CD4-positive, alpha-beta T cell treated with Interleukin-12 subunit alpha and Interleukin-12 subunit beta, for 1 hour (primary cell): ENCODE measurements at regions not wholly inside any gene's neighbourhood (a gene's known extent, or its start where the extent isn't known, plus 50 kb on each side); places are given as distances from the start of the nearest gene placed in this dataset.
"Not testable (repeated sequence)": the region's sequence is repeated elsewhere in the genome, so short reads cannot be mapped to it uniquely, and the experiment has no call there.

Source experiments
- DNase-seq: peaks from one replicate; pipeline ENCODE4 v3.0.0-alpha.2; 2020

- no peak for DNase-seq
These were observed 210.5 kb upstream of the SHH start for GRCh38 chr7:156022483-156023459.

- DNase-seq, result no peak
These were observed 209.2 kb upstream of the SHH start for GRCh38 chr7:156021471-156021870.

- no peak for DNase-seq
These were observed 208.3 kb upstream of the SHH start for GRCh38 chr7:156020566-156020965.

GRCh38 chr7:156019776-156020565, 207.7 kb upstream of the SHH start:
- DNase-seq, result no peak

GRCh38 chr7:156019308-156019707, 207.0 kb upstream of the SHH start:
- DNase-seq, result no peak

- DNase-seq, result no peak
These were observed 205.8 kb upstream of the SHH start for GRCh38 chr7:156017916-156018700.

- DNase-seq, result no peak
These were observed 205.2 kb upstream of the SHH start for GRCh38 chr7:156017431-156017830.

- DNase-seq, result no peak
These were observed 203.2 kb upstream of the SHH start for GRCh38 chr7:156015237-156016020.

GRCh38 chr7:156014808-156015207, 202.5 kb upstream of the SHH start:
- no peak for DNase-seq

GRCh38 chr7:156014201-156014600, 201.9 kb upstream of the SHH start:
- DNase-seq, result no peak

GRCh38 chr7:156012412-156012811, 200.1 kb upstream of the SHH start:
- DNase-seq, result no peak

- no peak for DNase-seq
These were observed 197.3 kb upstream of the SHH start for GRCh38 chr7:156009569-156009968.

GRCh38 chr7:156006876-156007275, 194.6 kb upstream of the SHH start:
- DNase-seq, result not testable (repeated sequence)

- DNase-seq, result no peak
These were observed 193.8 kb upstream of the SHH start for GRCh38 chr7:156006024-156006423.

- DNase-seq, result no peak
These were observed 193.0 kb upstream of the SHH start for GRCh38 chr7:156005202-156005691.

- DNase-seq, result no peak
These were observed 192.3 kb upstream of the SHH start for GRCh38 chr7:156004265-156005201.

- DNase-seq, result no peak
These were observed 191.2 kb upstream of the SHH start for GRCh38 chr7:156003220-156004162.

- no peak for DNase-seq
These were observed 190.3 kb upstream of the SHH start for GRCh38 chr7:156002362-156003066.
